MCF 10A (cell line): ENCODE measurements at regions not wholly inside any gene's neighbourhood (a gene's known extent, or its start where the extent isn't known, plus 50 kb on each side); places are given as distances from the start of the nearest gene placed in this dataset.

ENCODE experiments used
- BruUV-seq: library from RNA; stranded (reverse); fragments of 400-500 nt; replicated peaks from 2 replicates; lab custom pipeline; 2021; lab: Mats Ljungman, UMichigan
- CTCF ChIA-PET: fragments of 300-600 bp; sonication (Branson Sonifier 250); formaldehyde crosslinking; extraction: SDS; loops from one replicate; lab custom pipeline; 2021; ENCODE audit warnings: antibody characterized with exemption, inconsistent platforms; lab: Yijun Ruan, JAX
- POLR2A ChIA-PET: fragments of 300-600, 350-650 bp; sonication (Branson Sonifier 250); formaldehyde crosslinking; extraction: SDS; loops from one replicate; lab custom pipeline; 2020; ENCODE audit warnings: antibody characterized with exemption, inconsistent platforms; lab: Yijun Ruan, JAX
- DNase-seq: peaks from one replicate; pipeline ENCODE4 v3.0.0-alpha.2; 2018; ENCODE audit not compliant: unreplicated experiment
- H3K27ac Mint-ChIP-seq: one replicate; pipeline ENCODE4 v1.8.0; 2022; ENCODE audit warnings: mild to moderate bottlenecking, low read depth, mixed read lengths; ENCODE audit not compliant: unreplicated experiment
- H3K27me3 Mint-ChIP-seq: one replicate; pipeline ENCODE4 v1.8.0; 2022; ENCODE audit warnings: mixed read lengths; ENCODE audit not compliant: insufficient read depth, unreplicated experiment
- H3K36me3 Mint-ChIP-seq: one replicate; pipeline ENCODE4 v1.8.0; 2022; ENCODE audit warnings: mild to moderate bottlenecking, moderate library complexity, mixed read lengths; ENCODE audit not compliant: insufficient read depth, unreplicated experiment
- H3K4me1 Mint-ChIP-seq: one replicate; pipeline ENCODE4 v1.8.0; 2022; ENCODE audit warnings: mixed read lengths; ENCODE audit not compliant: insufficient read depth, unreplicated experiment
- H3K4me3 Mint-ChIP-seq: one replicate; pipeline ENCODE4 v1.8.0; 2022; ENCODE audit warnings: mild to moderate bottlenecking, moderate library complexity, mixed read lengths; ENCODE audit not compliant: unreplicated experiment
- H3K9me3 Mint-ChIP-seq: one replicate; pipeline ENCODE4 v1.8.0; 2022; ENCODE audit warnings: mixed read lengths; ENCODE audit not compliant: unreplicated experiment
- CTCF ChIP-seq: fragments of 200-600 bp; IDR thresholded peaks from one replicate; pipeline ENCODE4 v1.8.0; 2022; ENCODE audit warnings: antibody characterized with exemption, mild to moderate bottlenecking; ENCODE audit not compliant: unreplicated experiment
- intact Hi-C: fragments of 100-400 bp; cut with micrococcal nuclease; formaldehyde crosslinking; loops from 2 replicates; pipeline ENCODE4 v1.14.1; 2022

GRCh38 chr5:19264821-19265220, 723.2 kb downstream of the CDH18 start:
- Mint-ChIP-seq H3K27ac (no peak overlapping the region), H3K36me3 (no peaks in the 10 kb centered on the region), H3K4me3 (no peak overlapping the region), H3K27me3 (no peaks in the 10 kb centered on the region), H3K9me3 (no peaks in the 10 kb centered on the region), H3K4me1 (no peaks in the 10 kb centered on the region)
- POLR2A ChIA-PET: interaction anchor here (1.9 kb wide), 1 partner anchor 9 kb away, joined by 4 read pairs; no protein-coding TSS in a partner anchor
- CTCF ChIA-PET: interaction anchor here (0.5 to 0.6 kb wide), 3 partner anchors 35 to 1190 kb away, joined by 4 read pairs; no protein-coding TSS in a partner anchor
- DNase-seq: no peak
- BruUV-seq: no TSS peak
- no peak for TF ChIP-seq CTCF
- intact Hi-C loops: no loop called here

- BruUV-seq: no TSS peak
- no peaks in the 10 kb centered on the region for H3K9me3 Mint-ChIP-seq
- intact Hi-C loops: no loop called here
- POLR2A ChIA-PET: interaction anchor here (0.6 kb wide), 1 partner anchor 485 kb away, joined by 3 read pairs; no protein-coding TSS in a partner anchor
- H3K27ac Mint-ChIP-seq: no peak overlapping the region
- CTCF ChIA-PET: interaction anchor here (0.6 kb wide), 1 partner anchor 1280 kb away, joined by 4 read pairs; no protein-coding TSS in a partner anchor
- H3K36me3 Mint-ChIP-seq: no peaks in the 10 kb centered on the region
- DNase-seq: no peak
- no peaks in the 10 kb centered on the region for H3K4me1 Mint-ChIP-seq
- TF ChIP-seq CTCF: no peak
- no peaks in the 10 kb centered on the region for H3K27me3 Mint-ChIP-seq
- no peak overlapping the region for H3K4me3 Mint-ChIP-seq
Observed at GRCh38 chr5:19266791-19267190, 721.2 kb downstream of the CDH18 start.

- TF ChIP-seq CTCF: no peak
- CTCF ChIA-PET: interaction anchor here (0.6 to 0.9 kb wide), 3 partner anchors 13 to 42 kb away, joined by 3 to 4 read pairs (median 3); no protein-coding TSS in a partner anchor
- no peak overlapping the region for H3K27ac Mint-ChIP-seq
- H3K36me3 Mint-ChIP-seq: no peaks in the 10 kb centered on the region
- H3K4me1 Mint-ChIP-seq: no peaks in the 10 kb centered on the region
- H3K4me3 Mint-ChIP-seq: no peak overlapping the region
- H3K9me3 Mint-ChIP-seq: peaks cover under 1% of the 10 kb centered on the region
- intact Hi-C loops: no loop called here
- POLR2A ChIA-PET: interaction anchor here (0.8 kb wide), 1 partner anchor 13 kb away, joined by 3 read pairs; no protein-coding TSS in a partner anchor
- H3K27me3 Mint-ChIP-seq: no peaks in the 10 kb centered on the region
- DNase-seq: no peak
- BruUV-seq: no TSS peak
Observed at GRCh38 chr5:19270153-19270552, 717.8 kb downstream of the CDH18 start.

- POLR2A ChIA-PET: no interaction called here
- intact Hi-C loops: no loop called here
- no peaks in the 10 kb centered on the region for H3K27me3 Mint-ChIP-seq
- no peak for TF ChIP-seq CTCF
- no TSS peak for BruUV-seq
- H3K36me3 Mint-ChIP-seq: no peaks in the 10 kb centered on the region
- no peaks in the 10 kb centered on the region for H3K4me1 Mint-ChIP-seq
- no peak overlapping the region for H3K4me3 Mint-ChIP-seq
- no peak for DNase-seq
- H3K9me3 Mint-ChIP-seq: peaks cover 8% of the 10 kb centered on the region
- no peak overlapping the region for H3K27ac Mint-ChIP-seq
- CTCF ChIA-PET: no interaction called here
Observed at GRCh38 chr5:19274578-19274977, 713.4 kb downstream of the CDH18 start.
